H1 (cell line): ENCODE measurements at regions not wholly inside any gene's neighbourhood (a gene's known extent, or its start where the extent isn't known, plus 50 kb on each side); places are given as distances from the start of the nearest gene placed in this dataset.

Experiments used
- CTCF ChIA-PET: fragments of 300-600 bp; sonication (Branson Sonifier 250); formaldehyde crosslinking; loops from one replicate; lab custom pipeline; 2021; ENCODE audit not compliant: partially characterized antibody; lab: Charles Lee
- POLR2A ChIA-PET: fragments of 300-600 bp; sonication (Branson Sonifier 250); formaldehyde crosslinking; loops from one replicate; lab custom pipeline; 2021; ENCODE audit warnings: inconsistent platforms; ENCODE audit not compliant: partially characterized antibody; lab: Charles Lee
- DNase-seq, 2 experiments: peaks; one replicate each; pipeline versions ENCODE4 v3.0.0 to v3.0.0-alpha.2; 2010 to 2022; ENCODE audit warnings: low spot score in 2 of 2, low read depth in 1 of 2, mixed read lengths in 1 of 2
- FAIRE-seq: peaks from 2 replicates; lab custom pipeline; 2011; peaks lifted over from hg19 to GRCh38; lab: Jason Lieb, UNC
- H2AFZ ChIP-seq: 2 replicates; pipeline ENCODE4 v1.8.1; 2012; ENCODE audit warnings: low read length, inconsistent platforms
- H2AK5ac ChIP-seq: 2 replicates; pipeline ENCODE4 v1.6.1; 2013; ENCODE audit warnings: low read depth, low read length
- H2BK120ac ChIP-seq: replicated peaks from 2 replicates; pipeline ENCODE3; 2013; ENCODE audit warnings: low read depth, low read length, inconsistent platforms
- H2BK12ac ChIP-seq: 2 replicates; pipeline ENCODE4 v1.6.1; 2013; ENCODE audit warnings: low read depth, low read length
- H2BK15ac ChIP-seq: 2 replicates; pipeline ENCODE4 v1.6.1; 2013; ENCODE audit warnings: low read length
- H2BK20ac ChIP-seq: 2 replicates; pipeline ENCODE4 v1.6.1; 2013; ENCODE audit warnings: low read length
- H2BK5ac ChIP-seq: 2 replicates; pipeline ENCODE4 v1.6.1; 2013; ENCODE audit warnings: low read depth, low read length
- H3K14ac ChIP-seq: 2 replicates; pipeline ENCODE4 v1.6.1; 2013; ENCODE audit warnings: inconsistent platforms; ENCODE audit not compliant: insufficient read length
- H3K18ac ChIP-seq: 2 replicates; pipeline ENCODE4 v1.6.1; 2013; ENCODE audit warnings: low read length; ENCODE audit errors: extremely low read depth
- H3K23ac ChIP-seq: 2 replicates; pipeline ENCODE4 v1.6.1; 2013; ENCODE audit warnings: inconsistent platforms; ENCODE audit not compliant: insufficient read length
- H3K23me2 ChIP-seq: 2 replicates; pipeline ENCODE4 v1.6.1; 2013; ENCODE audit warnings: low read depth, low read length
- H3K27ac ChIP-seq: 2 replicates; pipeline ENCODE4 v1.6.1; 2011; ENCODE audit warnings: low read depth, low read length, inconsistent platforms
- H3K27me3 ChIP-seq, 4 experiments: replicated peaks in 1 of 4; 1 replicate in 1 of 4; 2 replicates in 3 of 4; pipeline versions ENCODE4 v1.6.1 to v1.8.1; 2011 to 2013; ENCODE audit warnings: low read length in 3 of 4, mild to moderate bottlenecking in 3 of 4, inconsistent platforms in 2 of 4, mixed read lengths in 2 of 4, moderate library complexity in 1 of 4; ENCODE audit not compliant: control insufficient read depth in 3 of 4, insufficient read depth in 3 of 4; ENCODE audit errors: extremely low read depth in 1 of 4
- H3K36me3 ChIP-seq, 4 experiments: 2 replicates each; pipeline versions ENCODE4 v1.6.1 to v1.8.1; 2011 to 2013; ENCODE audit warnings: mild to moderate bottlenecking in 4 of 4, low read length in 3 of 4, moderate library complexity in 2 of 4, control low read depth in 1 of 4, inconsistent platforms in 1 of 4; ENCODE audit not compliant: insufficient read depth in 4 of 4, control insufficient read depth in 2 of 4
- H3K4ac ChIP-seq: replicated peaks from 2 replicates; pipeline ENCODE3; 2013; ENCODE audit warnings: low read length, low read depth, mixed read lengths, inconsistent platforms; ENCODE audit not compliant: insufficient read length
- H3K4me1 ChIP-seq, 4 experiments: replicated peaks in 1 of 4; 1 replicate in 1 of 4; 2 replicates in 3 of 4; pipeline versions ENCODE4 v1.6.1 to v1.8.1; 2011 to 2013; ENCODE audit warnings: low read length in 3 of 4, inconsistent platforms in 2 of 4, mixed read lengths in 1 of 4; ENCODE audit not compliant: insufficient read depth in 4 of 4, control insufficient read depth in 3 of 4
- H3K4me2 ChIP-seq, 2 experiments: 2 replicates each; pipeline versions ENCODE4 v1.6.1 to v1.8.1; 2011 to 2013; ENCODE audit warnings: low read depth in 2 of 2, low read length in 2 of 2, control low read depth in 1 of 2, inconsistent platforms in 1 of 2, mild to moderate bottlenecking in 1 of 2; ENCODE audit not compliant: insufficient read depth in 1 of 2
- H3K4me3 ChIP-seq, 4 experiments: fragments of 200-600, 300-600 bp in 1 of 4; sonication (generic), shearing (Covaris generic), sonication (Bioruptor Twin) in 1 of 4; 2 replicates each; pipeline versions ENCODE4 v1.5.1 to v1.8.1; 2011 to 2016; ENCODE audit warnings: low read length in 4 of 4, low read depth in 3 of 4, control low read depth in 2 of 4, inconsistent platforms in 2 of 4, mild to moderate bottlenecking in 2 of 4, mixed read lengths in 1 of 4, moderate library complexity in 1 of 4; ENCODE audit not compliant: insufficient read depth in 2 of 4; ENCODE audit errors: extremely low read depth in 1 of 4
- H3K56ac ChIP-seq: replicated peaks from 2 replicates; pipeline ENCODE3; 2013; ENCODE audit warnings: low read depth, mild to moderate bottlenecking, mixed read lengths, low read length, inconsistent platforms; ENCODE audit not compliant: insufficient read length
- H3K79me1 ChIP-seq: 2 replicates; pipeline ENCODE4 v1.6.1; 2013; ENCODE audit warnings: low read depth, low read length, control low read depth
- H3K79me2 ChIP-seq, 2 experiments: 2 replicates each; pipeline versions ENCODE4 v1.6.1 to v1.8.1; 2012 to 2013; ENCODE audit warnings: low read length in 2 of 2, mild to moderate bottlenecking in 2 of 2, inconsistent platforms in 1 of 2; ENCODE audit not compliant: insufficient read depth in 2 of 2, control insufficient read depth in 1 of 2
- H3K9ac ChIP-seq, 4 experiments: replicated peaks in 1 of 4; 1 replicate in 1 of 4; 2 replicates in 3 of 4; pipeline versions ENCODE4 v1.6.1 to v1.8.1; 2011 to 2013; ENCODE audit warnings: low read depth in 3 of 4, low read length in 3 of 4, control low read depth in 2 of 4, mild to moderate bottlenecking in 2 of 4, moderate library complexity in 2 of 4, inconsistent platforms in 1 of 4; ENCODE audit errors: extremely low read depth in 1 of 4
- H3K9me3 ChIP-seq, 2 experiments: 2 replicates each; pipeline versions ENCODE4 v1.6.1 to v1.8.1; 2012 to 2013; ENCODE audit warnings: mild to moderate bottlenecking in 2 of 2, moderate library complexity in 2 of 2, control low read depth in 1 of 2, inconsistent platforms in 1 of 2, low read depth in 1 of 2, low read length in 1 of 2, mixed read lengths in 1 of 2; ENCODE audit not compliant: insufficient read depth in 2 of 2
- H4K20me1 ChIP-seq, 2 experiments: replicated peaks in 1 of 2; 2 replicates each; pipeline versions ENCODE3 to v1.8.1; 2011 to 2013; ENCODE audit warnings: inconsistent platforms in 2 of 2, low read length in 2 of 2, mild to moderate bottlenecking in 1 of 2; ENCODE audit not compliant: insufficient read depth in 2 of 2, control insufficient read depth in 1 of 2
- H4K5ac ChIP-seq: 2 replicates; pipeline ENCODE4 v1.6.1; 2013; ENCODE audit warnings: low read length, low read depth, mixed read lengths, inconsistent platforms; ENCODE audit not compliant: insufficient read length
- H4K8ac ChIP-seq: 2 replicates; pipeline ENCODE4 v1.8.0; 2013; ENCODE audit warnings: mild to moderate bottlenecking, moderate library complexity, low read length, inconsistent platforms; ENCODE audit not compliant: insufficient read depth; ENCODE audit errors: extremely low read depth
- H4K91ac ChIP-seq: replicated peaks from 2 replicates; pipeline ENCODE3; 2013; ENCODE audit warnings: low read length, mixed read lengths, inconsistent platforms; ENCODE audit not compliant: insufficient read length
- ASH2L ChIP-seq: fragments of 200-600, 300-600 bp; sonication (generic); IDR thresholded peaks from one replicate; pipeline ENCODE4 v1.7.1; 2017; ENCODE audit warnings: low read length
- CTCF ChIP-seq, 3 experiments: IDR thresholded peaks; 1 replicate in 2 of 3; 2 replicates in 1 of 3; pipeline versions ENCODE4 v1.5.1 to v1.6.1; 2011; ENCODE audit warnings: low read length in 3 of 3, mild to moderate bottlenecking in 3 of 3, inconsistent platforms in 2 of 3, low read depth in 1 of 3, moderate library complexity in 1 of 3; ENCODE audit not compliant: insufficient read depth in 1 of 3; ENCODE audit errors: control extremely low read depth in 1 of 3
- MAX ChIP-seq: IDR thresholded peaks from 2 replicates; pipeline ENCODE4 v1.6.1; 2012; ENCODE audit warnings: inconsistent platforms
- RAD21 ChIP-seq, 2 experiments: IDR thresholded peaks in 1 of 2; conservative IDR thresholded peaks in 1 of 2; 2 replicates each; pipeline ENCODE4 v1.6.1; 2011; ENCODE audit warnings: low read depth in 2 of 2, low read length in 2 of 2, improper control_type of control experiment in 1 of 2, inconsistent platforms in 1 of 2, mild to moderate bottlenecking in 1 of 2, moderate library complexity in 1 of 2
- RNF2 ChIP-seq: fragments of 200-900, 300-1000 bp; sonication (generic); IDR thresholded peaks from 2 replicates; pipeline ENCODE4 v1.7.1; 2016; ENCODE audit warnings: borderline replicate concordance, low read depth, mild to moderate bottlenecking, antibody characterized with exemption, low read length; ENCODE audit not compliant: poor library complexity, severe bottlenecking; ENCODE audit errors: missing control alignments
- WGBS, 2 experiments: shearing (Covaris generic) in 1 of 2; methylation state at CpG; one replicate each; pipeline versions ENCODE4 v1.1.6 to v1.1.7; 2013 to 2015; ENCODE audit warnings: low lambda C conversion rate in 2 of 2, mixed read lengths in 2 of 2, inconsistent platforms in 1 of 2, low coverage in 1 of 2, missing lambda C conversion rate in 1 of 2; ENCODE audit not compliant: insufficient replicate concordance in 2 of 2, insufficient coverage in 1 of 2, insufficient read length in 1 of 2; ENCODE audit errors: extremely low coverage in 1 of 2, missing lambda C conversion rate in 1 of 2; 5-methylcytosine and 5-hydroxymethylcytosine counted together

- no peak overlapping the region for H2BK12ac ChIP-seq
- H3K27ac ChIP-seq: no peak overlapping the region
- no peaks in the 10 kb centered on the region for H4K20me1 ChIP-seq
- peak overlapping the region; percentile 89 for H2AFZ ChIP-seq
- H2BK120ac ChIP-seq: no peak overlapping the region
- no peaks in the 10 kb centered on the region for H3K27me3 ChIP-seq
- H3K4me3 ChIP-seq: no peak overlapping the region
- H3K9ac ChIP-seq: no peak overlapping the region
- H3K4me1 ChIP-seq: peaks cover 0 to 6% (median 0%) of the 10 kb centered on the region in 4 experiments; a peak in 1 of 7 replicates
- H3K79me2 ChIP-seq: no peaks in the 10 kb centered on the region
- no peak overlapping the region for H3K14ac ChIP-seq
- H3K4ac ChIP-seq: no peak overlapping the region
- no peak overlapping the region for H4K5ac ChIP-seq
- ChIA-PET POLR2A (interaction anchor here (0.7 to 0.9 kb wide), 2 partner anchors 82 to 208 kb away, joined by 3 to 4 read pairs; no protein-coding TSS in a partner anchor), CTCF (interaction anchor here (0.6 to 10.9 kb wide), 53 partner anchors 11 to 499 kb away, joined by 3 to 111 read pairs (median 4); no protein-coding TSS in a partner anchor)
- H4K8ac ChIP-seq: no peak overlapping the region
- H3K56ac ChIP-seq: no peak overlapping the region
- peak; percentile 69 for FAIRE-seq
- no peak overlapping the region for H2BK5ac ChIP-seq
- H3K4me2 ChIP-seq: peak overlapping the region in 1 of 2 experiments; percentile 16; a peak in 1 of 4 replicates
- no peak overlapping the region for H2BK20ac ChIP-seq
- DNase-seq: peak in 1 of 2 experiments; percentile 69
- TF ChIP-seq ASH2L (peak; percentile 48), MAX (peak; percentile 77), RAD21 (IDR thresholded peaks at IDR 0.05 in 1 of 2, conservative IDR thresholded peaks at IDR 0.05 in 1 of 2; ENCODE audit: low read depth in 2 of 2, low read length in 2 of 2) (peak; percentile 87 to 92), CTCF (IDR thresholded peaks at IDR 0.05; ENCODE audit: control extremely low read depth in 1 of 3, insufficient read depth in 1 of 3, low read depth in 1 of 3, low read length in 3 of 3) (peak; percentile 68 to 80 (median 76)), RNF2 (no peak)
- H2AK5ac ChIP-seq: no peak overlapping the region
- H3K79me1 ChIP-seq: no peaks in the 10 kb centered on the region
- H4K91ac ChIP-seq: no peak overlapping the region
- no peak overlapping the region for H2BK15ac ChIP-seq
- no peaks in the 10 kb centered on the region for H3K36me3 ChIP-seq
- H3K9me3 ChIP-seq: peaks cover 4 to 7% of the 10 kb centered on the region in 2 experiments; a peak in 1 of 4 replicates
- H3K23ac ChIP-seq: no peak overlapping the region
- WGBS, 2 experiments: 32 to 100% methylated on average over 1 to 6 of the region's 7 CpGs
- H3K23me2 ChIP-seq: no peaks in the 10 kb centered on the region; the same call in 1 of the 2 replicates
- no peak overlapping the region for H3K18ac ChIP-seq
Measured at GRCh38 chr6:165889636-165890403, 226.8 kb upstream of the PDE10A start.
